ENCODE measurements at regions not wholly inside any gene's neighbourhood (a gene's known extent, or its start where the extent isn't known, plus 50 kb on each side); places are given as distances from the start of the nearest gene placed in this dataset.
"Not testable (repeated sequence)": the region's sequence is repeated elsewhere in the genome, so short reads cannot be mapped to it uniquely, and the experiment has no call there.

GRCh38 chr5:84752780-84753179, 368.1 kb upstream of the EDIL3 start:
- no peak for TF ChIP-seq CTCF (IDR thresholded peaks at IDR 0.05)
- CTCF ChIA-PET, result no interaction called here
- peaks cover 2% of the 10 kb centered on the region for H3K9me3 Mint-ChIP-seq
- POLR2A ChIA-PET, result no interaction called here
- no peaks in the 10 kb centered on the region for H3K36me3 ChIP-seq (ENCODE audit: insufficient read depth, low read length)
- H3K27ac ChIP-seq (ENCODE audit: low read depth in 1 of 2, low read length in 2 of 2), result no peak overlapping the region
- no peaks in the 10 kb centered on the region for H3K27me3 ChIP-seq (ENCODE audit: control insufficient read depth in 1 of 2, insufficient read depth in 2 of 2, low read length in 2 of 2)
- H3K9me3 ChIP-seq (ENCODE audit: control insufficient read depth in 1 of 2, insufficient read depth in 1 of 2, low read length in 2 of 2), result no peaks in the 10 kb centered on the region
- H3K4me1 Mint-ChIP-seq (ENCODE audit: low read depth), result no peaks in the 10 kb centered on the region
- no peaks in the 10 kb centered on the region for H3K36me3 Mint-ChIP-seq (ENCODE audit: low read depth)
- ATAC-seq (ENCODE audit: poor library complexity) (no peak), DNase-seq (no peak)
- intact Hi-C loops (cut with DNase I, micrococcal nuclease), result no loop called here
- H3K27me3 Mint-ChIP-seq, result no peaks in the 10 kb centered on the region
- no peak overlapping the region for H3K4me3 ChIP-seq (ENCODE audit: low read length)
- no peak overlapping the region for H3K27ac Mint-ChIP-seq
- H3K4me3 Mint-ChIP-seq, result no peak overlapping the region
- H3K4me1 ChIP-seq (ENCODE audit: insufficient read depth, low read length), result no peaks in the 10 kb centered on the region

DNA sequence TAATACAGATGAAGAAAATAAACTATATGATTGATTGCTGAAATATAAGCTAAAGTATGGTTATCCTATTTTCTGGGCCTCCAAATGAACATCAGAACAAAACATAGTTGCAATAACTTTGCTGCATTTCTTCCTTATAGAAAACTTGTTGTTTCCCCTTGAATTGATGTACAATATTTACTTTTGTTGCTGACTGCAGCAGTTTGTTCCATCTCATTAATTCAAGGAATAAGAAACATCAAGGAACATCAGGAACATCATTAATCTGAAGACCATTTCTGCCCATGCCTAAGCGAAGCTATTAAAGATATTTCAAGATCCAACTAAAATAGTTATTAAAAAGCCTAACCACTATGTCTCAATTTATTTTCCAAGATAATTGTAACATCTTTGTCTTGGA, 363.6 kb upstream of the EDIL3 start:
- no peaks in the 10 kb centered on the region for H3K9me3 ChIP-seq (ENCODE audit: control insufficient read depth in 1 of 2, insufficient read depth in 1 of 2, low read length in 2 of 2)
- Mint-ChIP-seq H3K4me3 (no peak overlapping the region), H3K36me3 (ENCODE audit: low read depth) (no peaks in the 10 kb centered on the region), H3K4me1 (ENCODE audit: low read depth) (no peaks in the 10 kb centered on the region), H3K27ac (no peak overlapping the region), H3K27me3 (no peaks in the 10 kb centered on the region), H3K9me3 (peaks cover 3% of the 10 kb centered on the region)
- no peak for TF ChIP-seq CTCF (IDR thresholded peaks at IDR 0.05)
- no peaks in the 10 kb centered on the region for H3K27me3 ChIP-seq (ENCODE audit: control insufficient read depth in 1 of 2, insufficient read depth in 2 of 2, low read length in 2 of 2)
- intact Hi-C loops (cut with DNase I, micrococcal nuclease), result no loop called here
- DNase-seq (no peak), ATAC-seq (ENCODE audit: poor library complexity) (no peak)
- CTCF ChIA-PET, result no interaction called here
- H3K36me3 ChIP-seq (ENCODE audit: insufficient read depth, low read length), result no peaks in the 10 kb centered on the region
- H3K4me1 ChIP-seq (ENCODE audit: insufficient read depth, low read length), result no peaks in the 10 kb centered on the region
- no peak overlapping the region for H3K4me3 ChIP-seq (ENCODE audit: low read length)
- H3K27ac ChIP-seq (ENCODE audit: low read depth in 1 of 2, low read length in 2 of 2), result no peak overlapping the region
- POLR2A ChIA-PET, result no interaction called here

DNA sequence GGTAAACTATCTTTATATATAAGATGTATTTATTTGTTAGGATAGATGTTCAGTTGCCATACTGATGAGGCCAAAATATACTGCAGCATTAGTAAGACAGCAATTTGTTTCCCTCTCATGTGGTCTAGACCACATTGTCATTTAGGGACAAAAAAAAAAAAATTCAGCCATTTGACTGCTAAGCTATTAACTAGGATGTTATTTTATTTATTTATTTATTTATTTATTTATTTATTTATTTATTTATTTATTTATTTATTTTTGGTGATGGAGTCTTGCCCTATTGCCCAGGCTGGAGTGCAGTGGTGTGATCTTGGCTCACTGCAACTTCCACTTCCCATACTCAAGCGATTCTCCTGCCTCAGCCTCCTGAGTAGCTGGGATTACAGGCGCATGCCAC, 361.6 kb upstream of the EDIL3 start:
- POLR2A ChIA-PET; H3K9me3 ChIP-seq (ENCODE audit: control insufficient read depth in 1 of 2, insufficient read depth in 1 of 2, low read length in 2 of 2); intact Hi-C loops (cut with DNase I, micrococcal nuclease); H3K4me1 Mint-ChIP-seq (ENCODE audit: low read depth); H3K27me3 ChIP-seq (ENCODE audit: control insufficient read depth in 1 of 2, insufficient read depth in 2 of 2, low read length in 2 of 2); H3K4me3 Mint-ChIP-seq; CTCF ChIA-PET; H3K4me1 ChIP-seq (ENCODE audit: insufficient read depth, low read length); H3K36me3 ChIP-seq (ENCODE audit: insufficient read depth, low read length); H3K27ac ChIP-seq (ENCODE audit: low read depth in 1 of 2, low read length in 2 of 2); H3K4me3 ChIP-seq (ENCODE audit: low read length); H3K27me3 Mint-ChIP-seq; H3K27ac Mint-ChIP-seq; H3K36me3 Mint-ChIP-seq (ENCODE audit: low read depth); ATAC-seq (ENCODE audit: poor library complexity); H3K9me3 Mint-ChIP-seq; DNase-seq: not testable (repeated sequence)

DNA sequence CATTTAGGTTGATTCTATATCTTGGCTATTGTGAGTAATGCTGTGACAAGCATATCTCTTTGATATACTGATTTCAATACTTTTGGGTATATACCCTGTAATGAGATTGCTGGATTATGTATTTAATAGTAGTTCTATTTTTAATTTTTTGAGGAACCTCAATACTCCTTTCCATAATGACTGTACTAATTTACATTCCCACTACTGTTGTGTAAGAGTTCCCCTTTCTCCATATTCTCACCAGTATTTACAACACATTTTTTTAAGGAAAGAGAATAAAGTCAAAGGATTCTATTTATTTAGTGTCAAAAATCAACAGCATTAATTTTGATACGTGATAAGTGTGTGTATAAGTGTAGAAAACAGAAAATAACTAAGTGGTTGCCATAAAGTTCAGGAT, 356.4 kb upstream of the EDIL3 start:
- no peak for ATAC-seq (ENCODE audit: poor library complexity)
- Histone ChIP-seq H3K27ac (ENCODE audit: low read depth in 1 of 2, low read length in 2 of 2) (no peak overlapping the region), H3K4me1 (ENCODE audit: insufficient read depth, low read length) (no peaks in the 10 kb centered on the region), H3K9me3 (ENCODE audit: control insufficient read depth in 1 of 2, insufficient read depth in 1 of 2, low read length in 2 of 2) (no peaks in the 10 kb centered on the region), H3K27me3 (ENCODE audit: control insufficient read depth in 1 of 2, insufficient read depth in 2 of 2, low read length in 2 of 2) (no peaks in the 10 kb centered on the region), H3K36me3 (ENCODE audit: insufficient read depth, low read length) (no peaks in the 10 kb centered on the region), H3K4me3 (ENCODE audit: low read length) (no peak overlapping the region)
- TF ChIP-seq CTCF (IDR thresholded peaks at IDR 0.05), result no peak
- intact Hi-C loops (cut with DNase I, micrococcal nuclease), result no loop called here
- no peak for DNase-seq
- Mint-ChIP-seq H3K9me3 (peaks cover 3% of the 10 kb centered on the region), H3K4me3 (no peak overlapping the region), H3K27me3 (no peaks in the 10 kb centered on the region), H3K27ac (no peak overlapping the region), H3K36me3 (ENCODE audit: low read depth) (no peaks in the 10 kb centered on the region), H3K4me1 (ENCODE audit: low read depth) (no peaks in the 10 kb centered on the region)
- POLR2A ChIA-PET, result no interaction called here
- CTCF ChIA-PET, result no interaction called here
